Suprapubic skin (tissue), 4 donors: ENCODE measurements at regions not wholly inside any gene's neighbourhood (a gene's known extent, or its start where the extent isn't known, plus 50 kb on each side); places are given as distances from the start of the nearest gene placed in this dataset.

Experiments
- DNase-seq, 2 donors: peaks; one replicate each; pipeline ENCODE4 v3.0.0-alpha.2; 2019; ENCODE audit warnings: low spot score in 2 of 2
- H3K27ac ChIP-seq: fragments of 200-600 bp; sonication (generic); one replicate; pipeline ENCODE4 v1.5.1; 2019
- H3K27me3 ChIP-seq: fragments of 200-600 bp; sonication (generic); one replicate; pipeline ENCODE4 v1.5.1; 2019
- H3K36me3 ChIP-seq: fragments of 200-600 bp; sonication (generic); one replicate; pipeline ENCODE4 v1.5.1; 2019
- H3K4me1 ChIP-seq: fragments of 200-600 bp; sonication (generic); one replicate; pipeline ENCODE4 v1.5.1; 2019
- H3K4me3 ChIP-seq: fragments of 200-600 bp; sonication (generic); one replicate; pipeline ENCODE4 v1.5.1; 2019; ENCODE audit warnings: mild to moderate bottlenecking
- H3K9me3 ChIP-seq: fragments of 200-600 bp; sonication (generic); one replicate; pipeline ENCODE4 v1.5.1; 2019
- EP300 ChIP-seq: sonication (generic); formaldehyde crosslinking; IDR thresholded peaks from one replicate; pipeline ENCODE4 v1.6.1; 2017; ENCODE audit warnings: antibody characterized with exemption
- POLR2A ChIP-seq, 2 donors: fragments of 450-650 bp; IDR thresholded peaks; one replicate each; pipeline ENCODE4 v1.6.1; 2017; ENCODE audit warnings: antibody characterized with exemption in 2 of 2, mild to moderate bottlenecking in 2 of 2, moderate library complexity in 2 of 2
- POLR2AphosphoS5 ChIP-seq, 3 donors: sonication (generic); formaldehyde crosslinking; IDR thresholded peaks; one replicate each; pipeline ENCODE4 v1.6.1; 2017; ENCODE audit warnings: antibody characterized with exemption in 3 of 3
- WGBS: methylation state at CpG from one replicate; pipeline ENCODE4 v1.1.5; 2018; 5-methylcytosine and 5-hydroxymethylcytosine counted together
- TF ChIP-seq, protein P1 (sequence below), 2 donors: fragments of 200-600 bp in 1 of 2; fragments of 450-650 bp in 1 of 2; sonication (generic) in 1 of 2; IDR thresholded peaks; one replicate each; pipeline ENCODE4 v1.5.1; 2016 to 2019; ENCODE audit warnings: antibody characterized with exemption in 2 of 2, mild to moderate bottlenecking in 1 of 2, moderate library complexity in 1 of 2

GRCh38 chr12:114851981-114852380 lies 168.0 kb upstream of the TBX3 start:
- Histone ChIP-seq H3K27me3 (no peaks in the 10 kb centered on the region), H3K9me3 (no peaks in the 10 kb centered on the region), H3K4me1 (no peaks in the 10 kb centered on the region), H3K36me3 (no peaks in the 10 kb centered on the region), H3K27ac (no peak overlapping the region), H3K4me3 (no peak overlapping the region)
- no peak for TF ChIP-seq POLR2AphosphoS5 (IDR thresholded peaks at IDR 0.05)
- TF ChIP-seq POLR2A (IDR thresholded peaks at IDR 0.05), result no peak
- TF ChIP-seq, protein P1, sequence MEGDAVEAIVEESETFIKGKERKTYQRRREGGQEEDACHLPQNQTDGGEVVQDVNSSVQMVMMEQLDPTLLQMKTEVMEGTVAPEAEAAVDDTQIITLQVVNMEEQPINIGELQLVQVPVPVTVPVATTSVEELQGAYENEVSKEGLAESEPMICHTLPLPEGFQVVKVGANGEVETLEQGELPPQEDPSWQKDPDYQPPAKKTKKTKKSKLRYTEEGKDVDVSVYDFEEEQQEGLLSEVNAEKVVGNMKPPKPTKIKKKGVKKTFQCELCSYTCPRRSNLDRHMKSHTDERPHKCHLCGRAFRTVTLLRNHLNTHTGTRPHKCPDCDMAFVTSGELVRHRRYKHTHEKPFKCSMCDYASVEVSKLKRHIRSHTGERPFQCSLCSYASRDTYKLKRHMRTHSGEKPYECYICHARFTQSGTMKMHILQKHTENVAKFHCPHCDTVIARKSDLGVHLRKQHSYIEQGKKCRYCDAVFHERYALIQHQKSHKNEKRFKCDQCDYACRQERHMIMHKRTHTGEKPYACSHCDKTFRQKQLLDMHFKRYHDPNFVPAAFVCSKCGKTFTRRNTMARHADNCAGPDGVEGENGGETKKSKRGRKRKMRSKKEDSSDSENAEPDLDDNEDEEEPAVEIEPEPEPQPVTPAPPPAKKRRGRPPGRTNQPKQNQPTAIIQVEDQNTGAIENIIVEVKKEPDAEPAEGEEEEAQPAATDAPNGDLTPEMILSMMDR (IDR thresholded peaks at IDR 0.05), result no peak
- TF ChIP-seq EP300, result no peak
- no peak for DNase-seq
- WGBS, result 84% methylated on average over 7 of the region's 7 CpGs

DNA sequence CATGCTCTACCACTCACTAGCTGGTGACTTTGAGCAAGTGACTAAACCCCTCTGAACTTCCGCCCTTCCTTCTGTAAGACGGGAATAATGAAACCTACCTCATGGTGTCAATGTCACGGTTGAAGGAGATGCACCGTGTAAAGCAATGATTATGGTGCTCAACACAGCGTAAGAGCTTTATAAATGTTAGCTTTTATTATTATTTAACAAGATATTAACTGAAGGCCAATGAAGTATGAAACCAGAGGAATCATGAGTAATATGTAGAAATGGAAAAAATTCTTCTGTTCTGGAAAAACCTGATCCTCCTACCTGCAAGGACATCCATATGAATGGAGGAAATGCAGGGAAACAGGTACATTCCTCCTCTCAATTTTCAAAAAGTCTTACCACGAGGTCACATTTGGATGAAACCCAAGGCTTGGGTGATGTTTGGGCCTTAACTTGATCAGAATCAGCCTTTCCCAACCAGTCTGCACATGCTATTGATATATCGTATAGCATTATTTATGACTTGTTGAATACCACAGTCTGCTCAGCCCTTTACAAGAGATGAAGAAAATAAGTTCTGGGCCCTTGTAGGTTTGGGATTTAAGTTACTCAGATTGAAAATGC lies 166.8 kb upstream of the TBX3 start:
- Histone ChIP-seq H3K4me1 (no peaks in the 10 kb centered on the region), H3K4me3 (no peak overlapping the region), H3K27me3 (no peaks in the 10 kb centered on the region), H3K27ac (no peak overlapping the region), H3K9me3 (no peaks in the 10 kb centered on the region), H3K36me3 (no peaks in the 10 kb centered on the region)
- TF ChIP-seq POLR2AphosphoS5 (IDR thresholded peaks at IDR 0.05), result no peak
- TF ChIP-seq POLR2A (IDR thresholded peaks at IDR 0.05), result no peak
- TF ChIP-seq EP300, result no peak
- TF ChIP-seq, protein P1 (IDR thresholded peaks at IDR 0.05), result no peak
- 84% methylated on average over 7 of the region's 7 CpGs for WGBS
- no peak for DNase-seq

DNA sequence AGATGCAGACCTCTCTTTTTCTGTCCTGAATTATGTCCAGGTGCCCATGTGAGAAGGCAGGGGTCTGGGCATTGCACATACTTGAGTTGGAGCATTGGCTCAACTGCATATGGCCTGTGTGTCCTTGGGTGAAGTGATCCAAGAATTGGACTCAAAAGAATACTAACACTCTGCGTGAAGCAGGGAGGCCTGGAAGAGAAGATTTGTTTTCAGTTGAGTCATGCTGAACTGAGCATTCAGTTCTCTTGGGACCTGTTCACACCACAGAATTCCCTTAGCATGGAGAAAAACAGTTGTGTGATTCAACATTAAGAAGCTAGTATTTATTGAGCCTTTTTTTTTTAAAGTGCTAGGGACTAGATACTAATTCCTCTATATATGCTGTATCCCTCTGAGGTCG lies 164.7 kb upstream of the TBX3 start:
- WGBS, result 71% methylated on average over 2 of the region's 2 CpGs
- Histone ChIP-seq H3K9me3 (no peaks in the 10 kb centered on the region), H3K4me3 (no peak overlapping the region), H3K36me3 (no peaks in the 10 kb centered on the region), H3K27ac (no peak overlapping the region), H3K27me3 (no peaks in the 10 kb centered on the region), H3K4me1 (no peaks in the 10 kb centered on the region)
- DNase-seq, result no peak
- TF ChIP-seq, protein P1 (IDR thresholded peaks at IDR 0.05), result no peak
- TF ChIP-seq EP300 (no peak), POLR2A (IDR thresholded peaks at IDR 0.05) (no peak), POLR2AphosphoS5 (IDR thresholded peaks at IDR 0.05) (no peak)

DNA sequence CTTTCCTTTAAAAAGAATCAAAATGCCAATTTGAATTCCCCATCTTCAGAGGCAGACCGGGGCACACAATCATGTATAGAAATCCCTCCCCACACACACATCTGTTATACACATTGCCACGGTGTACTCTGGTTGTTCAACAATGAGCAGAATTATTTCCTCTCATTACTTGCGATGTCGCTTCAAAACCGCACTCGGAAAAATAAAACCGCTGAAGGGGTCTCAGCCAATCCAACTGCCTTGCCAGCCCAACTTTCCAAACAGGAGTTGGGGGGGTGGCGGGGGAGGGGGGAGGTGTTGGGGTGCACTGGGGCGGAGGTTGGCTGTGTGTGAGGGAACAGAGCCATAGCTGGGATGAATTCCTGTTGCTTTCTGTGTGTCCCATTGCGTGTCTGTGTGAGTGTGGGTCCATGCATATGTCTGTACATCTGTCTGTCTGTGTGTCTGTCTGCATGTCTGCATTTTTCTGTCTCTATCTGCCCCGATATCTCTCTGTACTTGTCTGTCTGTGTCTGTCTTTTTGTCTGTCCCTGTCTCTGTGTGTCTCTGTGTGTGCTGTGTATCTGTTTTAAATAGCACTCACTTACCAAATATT lies 163.6 kb upstream of the TBX3 start:
- TF ChIP-seq EP300 (no peak), POLR2AphosphoS5 (IDR thresholded peaks at IDR 0.05) (no peak), POLR2A (IDR thresholded peaks at IDR 0.05) (no peak)
- TF ChIP-seq, protein P1 (IDR thresholded peaks at IDR 0.05), result no peak
- no peak for DNase-seq

DNA sequence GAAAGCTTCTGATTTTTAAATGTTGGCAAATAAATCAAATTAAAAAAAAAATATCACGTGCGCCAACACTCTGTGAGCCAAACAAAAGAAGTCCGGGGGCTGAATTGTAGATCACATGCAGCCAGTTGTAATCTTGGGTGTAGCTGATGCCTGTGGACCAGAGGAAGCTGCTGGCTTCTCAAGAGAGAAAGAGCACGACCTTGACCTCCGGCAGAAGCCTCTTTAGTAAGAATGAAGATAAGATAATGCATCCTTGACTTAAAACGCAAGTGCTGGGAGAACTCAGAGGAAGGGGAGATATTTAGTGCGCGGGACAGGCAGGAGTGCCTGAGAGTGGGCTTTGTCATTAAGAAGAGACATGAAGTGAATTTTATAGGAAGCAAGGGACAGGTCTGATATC lies 162.8 kb upstream of the TBX3 start:
- TF ChIP-seq EP300 (no peak), POLR2AphosphoS5 (IDR thresholded peaks at IDR 0.05) (no peak), POLR2A (IDR thresholded peaks at IDR 0.05) (no peak)
- TF ChIP-seq, protein P1 (IDR thresholded peaks at IDR 0.05), result no peak
- no peaks in the 10 kb centered on the region for H3K36me3 ChIP-seq
- no peaks in the 10 kb centered on the region for H3K9me3 ChIP-seq
- DNase-seq, result no peak
- no peaks in the 10 kb centered on the region for H3K27me3 ChIP-seq
- H3K4me3 ChIP-seq, result no peak overlapping the region
- no peaks in the 10 kb centered on the region for H3K4me1 ChIP-seq
- WGBS, result 78% methylated on average over 8 of the region's 8 CpGs
- H3K27ac ChIP-seq, result no peak overlapping the region

More for the DNA sequence above, 163.6 kb upstream of the TBX3 start:
- H3K9me3 ChIP-seq, result no peaks in the 10 kb centered on the region
- H3K27ac ChIP-seq, result no peak overlapping the region
- H3K36me3 ChIP-seq, result no peaks in the 10 kb centered on the region
- 81% methylated on average over 11 of the region's 11 CpGs for WGBS
- H3K27me3 ChIP-seq, result no peaks in the 10 kb centered on the region
- H3K4me1 ChIP-seq, result no peaks in the 10 kb centered on the region
- H3K4me3 ChIP-seq, result no peak overlapping the region
